ENCODE measurements at regions not wholly inside any gene's neighbourhood (a gene's known extent, or its start where the extent isn't known, plus 50 kb on each side); places are given as distances from the start of the nearest gene placed in this dataset.

GRCh38 chr4:159540038-159540437 is 437.2 kb downstream of the RAPGEF2 start:
- TF ChIP-seq POLR2AphosphoS5 (IDR thresholded peaks at IDR 0.05) (no peak), CTCF (IDR thresholded peaks at IDR 0.05) (no peak)

Measured in sigmoid colon (tissue), 4 donors.